Head of caudate nucleus (tissue), 42 donors: ENCODE measurements at regions not wholly inside any gene's neighbourhood (a gene's known extent, or its start where the extent isn't known, plus 50 kb on each side); places are given as distances from the start of the nearest gene placed in this dataset.
A peak's percentile ranks its signal among the peaks of the same experiment; 100 is the strongest.

Source experiments
- DNase-seq, 42 donors: peaks; one replicate each; pipeline versions ENCODE4 v3.0.0 to v3.0.0-alpha.2; 2020 to 2021; ENCODE audit warnings: mixed read lengths in 7 of 42
- intact Hi-C: fragments of 100-400 bp; cut with DNase I; formaldehyde crosslinking; loops from one replicate; pipeline ENCODE4 v1.15.0; 2022

DNA sequence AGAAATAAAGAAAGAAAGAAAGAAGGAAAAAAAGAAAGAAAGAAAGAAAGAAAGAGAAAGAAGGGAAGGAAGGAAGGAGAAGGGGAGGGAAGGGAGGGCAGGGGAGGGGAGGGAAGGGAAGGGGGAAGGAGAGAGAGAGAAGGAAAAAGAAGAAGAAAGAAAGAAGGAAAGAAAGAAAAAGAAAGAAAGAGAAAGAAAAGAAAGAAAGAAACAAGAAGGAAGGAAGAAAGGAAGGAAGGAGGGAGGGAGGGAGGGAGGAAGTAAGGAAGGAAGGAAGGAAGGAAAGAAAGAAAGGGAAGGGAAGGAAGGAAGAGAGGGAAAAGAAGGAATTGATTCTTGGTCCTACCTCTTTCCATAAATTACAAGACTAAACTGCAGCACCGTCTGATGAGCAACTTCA lies 186.1 kb downstream of the URB2 start:
- intact Hi-C loops: no loop called here
- DNase-seq: no peak

DNA sequence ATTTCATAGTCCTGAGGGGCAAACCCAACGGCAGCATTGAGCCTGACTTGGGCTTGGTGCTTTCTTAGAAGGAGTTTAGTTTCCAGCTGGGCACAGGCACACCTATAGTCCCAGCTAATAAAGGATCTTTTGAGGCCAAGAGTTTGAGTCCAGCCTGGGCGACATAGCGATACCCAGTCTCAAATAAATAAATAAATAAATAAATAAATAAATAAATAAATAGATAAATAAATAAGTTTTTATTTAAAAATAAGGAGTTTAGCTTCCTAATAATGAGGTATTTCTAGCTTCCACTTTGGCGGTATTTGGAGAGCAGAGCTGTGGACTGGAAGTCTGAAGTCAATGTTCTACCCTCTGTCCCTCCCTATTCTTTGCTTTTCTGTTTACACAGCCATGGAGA lies 186.6 kb downstream of the URB2 start:
- no peak for DNase-seq
- intact Hi-C loops: no loop called here

DNA sequence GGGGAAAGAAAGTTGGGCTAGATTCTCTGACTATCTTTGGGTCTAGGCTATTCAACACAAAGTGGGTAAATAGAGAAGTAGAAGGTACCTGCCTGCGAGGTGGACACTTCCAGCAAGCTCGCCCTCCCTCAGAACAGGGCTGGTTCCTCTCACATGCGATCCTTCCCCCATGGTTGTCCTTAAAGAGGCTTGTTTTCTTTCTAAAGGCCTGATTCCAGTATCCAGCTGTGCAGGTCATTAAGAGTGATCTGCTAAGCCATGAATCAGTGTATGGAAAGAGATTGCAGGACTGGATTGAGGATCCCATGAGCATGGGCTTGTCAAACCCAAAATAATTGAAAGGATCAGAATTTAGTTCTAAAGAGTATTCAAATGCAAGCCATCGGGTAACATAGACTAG lies 189.0 kb downstream of the URB2 start:
- DNase-seq: no peak
- intact Hi-C loops: no loop called here

DNA sequence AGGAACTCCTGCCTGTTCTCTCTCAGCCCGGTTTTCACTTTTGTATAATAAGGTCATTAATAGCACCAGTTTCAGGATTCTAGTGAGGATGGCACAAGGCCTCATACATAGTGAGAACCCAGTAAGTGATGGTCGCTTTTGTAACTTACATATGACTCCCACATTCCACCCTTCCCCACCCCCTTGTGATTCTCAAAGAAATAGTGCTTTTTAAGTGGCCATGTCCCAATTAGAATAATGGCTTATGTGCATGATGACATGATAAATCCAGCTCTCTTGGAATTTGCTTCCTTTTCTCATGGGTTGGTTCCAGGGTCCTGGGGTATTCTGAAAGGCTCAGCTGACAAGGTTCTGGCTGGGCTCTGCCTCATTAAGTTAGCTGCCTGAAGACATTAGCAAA lies 189.9 kb downstream of the URB2 start:
- intact Hi-C loops: no loop called here

DNA sequence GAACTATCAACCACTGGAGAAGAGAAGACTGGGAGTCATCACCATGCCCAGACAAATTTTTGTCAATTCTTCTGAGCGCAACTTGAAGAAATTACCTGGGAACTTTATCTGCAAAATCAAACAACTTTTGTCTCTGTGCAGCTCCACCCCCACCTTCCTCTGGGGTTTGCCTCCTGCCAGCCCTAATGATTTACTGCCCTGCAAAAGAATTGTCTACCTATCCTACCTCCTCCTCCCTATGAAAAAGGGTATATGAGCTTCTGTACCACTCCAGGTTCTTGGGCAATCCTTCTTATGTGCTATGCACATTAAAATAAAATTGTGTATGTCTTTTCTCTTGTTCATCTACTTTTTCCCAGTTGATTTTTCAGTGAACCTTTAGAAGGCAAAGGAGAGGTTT lies 191.9 kb downstream of the URB2 start:
- intact Hi-C loops: no loop called here
- DNase-seq: no peak

More for the DNA sequence above, 189.9 kb downstream of the URB2 start:
- no peak for DNase-seq

DNA sequence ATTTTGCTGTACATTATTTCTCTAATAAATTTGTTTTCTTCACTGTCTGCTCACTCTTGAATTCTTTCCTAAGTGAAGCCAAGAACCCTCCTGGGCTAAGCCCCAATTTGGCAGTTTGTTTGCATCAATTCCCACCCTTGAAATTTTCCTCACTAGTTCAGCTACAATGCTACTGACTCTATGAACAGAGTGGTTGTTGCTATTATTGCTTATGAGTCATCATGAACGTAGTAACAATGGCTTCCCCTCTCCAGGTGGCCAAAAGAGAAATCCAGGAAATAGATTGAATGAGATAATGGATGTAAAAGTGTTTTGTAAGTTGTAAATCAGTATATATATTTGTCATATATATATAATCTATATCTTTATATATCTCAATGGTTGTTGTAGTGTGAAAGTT lies 193.0 kb downstream of the URB2 start:
- intact Hi-C loops: no loop called here

DNA sequence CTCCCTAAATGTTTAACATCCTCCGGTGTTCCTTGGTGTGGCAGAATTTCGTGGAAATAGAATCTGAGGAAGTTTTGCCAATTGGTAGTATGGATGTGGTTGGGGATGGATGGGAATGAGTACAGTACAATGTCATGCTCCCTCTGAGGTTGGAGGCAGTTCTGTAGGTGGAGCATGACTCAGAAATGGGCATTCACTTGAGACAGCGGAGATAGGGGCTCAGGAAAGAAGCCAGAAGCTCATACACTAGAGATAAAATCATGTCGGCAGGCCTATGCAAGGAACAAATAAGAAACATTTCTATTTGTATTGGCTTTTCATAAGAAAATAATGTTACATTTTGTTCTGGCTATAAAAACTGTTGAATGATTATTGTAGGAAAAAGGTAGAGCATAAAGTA lies 196.0 kb downstream of the URB2 start:
- no peak for DNase-seq
- intact Hi-C loops: no loop called here

More for the DNA sequence above, 193.0 kb downstream of the URB2 start:
- DNase-seq: no peak

DNA sequence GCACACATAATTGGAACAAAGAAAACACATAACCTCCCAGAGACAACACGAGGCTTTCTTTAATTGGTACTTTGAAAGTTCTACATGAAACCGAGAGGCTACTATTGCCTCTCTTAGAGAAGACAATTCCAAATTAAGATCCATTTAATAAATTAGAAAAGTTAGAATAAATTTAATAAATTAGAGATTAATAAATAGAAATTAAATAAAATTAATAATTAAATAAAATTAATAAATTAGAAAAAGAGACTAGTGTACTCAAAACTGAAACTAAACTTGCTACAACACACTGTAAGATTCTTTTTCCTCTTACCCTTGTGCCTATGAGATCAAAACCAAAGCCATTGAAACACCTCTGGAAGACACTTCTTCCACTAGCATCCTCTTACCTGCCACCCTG lies 199.0 kb downstream of the URB2 start:
- DNase-seq: no peak
- intact Hi-C loops: no loop called here

DNA sequence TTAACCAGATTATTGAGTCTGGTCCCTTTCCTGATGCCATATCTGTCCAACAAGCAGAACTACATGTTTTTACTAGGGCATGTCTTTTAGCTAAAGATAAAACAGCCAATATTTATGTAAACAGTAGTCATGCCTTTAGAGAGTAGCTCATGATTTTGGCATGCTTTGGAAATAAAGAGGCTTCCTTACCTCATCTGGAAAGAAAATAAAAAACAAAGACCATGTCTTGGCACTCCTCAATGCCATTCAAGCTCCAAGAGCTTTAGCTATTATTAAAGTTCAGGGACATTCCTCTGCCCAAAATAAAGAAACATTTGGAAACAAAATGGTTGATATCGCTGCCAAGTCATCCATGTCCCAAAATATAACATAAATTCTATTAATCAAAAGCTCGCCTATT lies 202.4 kb downstream of the URB2 start:
- no peak for DNase-seq
- intact Hi-C loops: no loop called here

DNA sequence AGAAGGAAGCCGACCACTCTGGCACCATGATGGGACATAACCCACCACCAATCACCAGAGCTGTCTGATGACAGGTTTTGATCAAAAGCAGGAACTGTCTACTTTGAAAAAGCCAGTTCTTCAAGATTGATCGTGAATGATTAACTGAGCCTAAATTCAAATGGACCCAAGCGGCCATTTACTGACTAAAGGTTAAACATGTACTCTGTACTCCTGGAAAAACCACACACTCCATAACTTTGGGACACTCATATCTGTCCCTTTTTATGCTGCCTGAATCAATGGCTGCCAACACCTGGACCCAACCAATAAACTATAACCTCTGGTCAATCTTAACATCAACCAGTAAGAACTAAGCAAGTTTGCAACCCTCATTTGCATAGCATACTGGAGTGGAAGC lies 206.6 kb downstream of the URB2 start:
- no peak for DNase-seq
- intact Hi-C loops: no loop called here

DNA sequence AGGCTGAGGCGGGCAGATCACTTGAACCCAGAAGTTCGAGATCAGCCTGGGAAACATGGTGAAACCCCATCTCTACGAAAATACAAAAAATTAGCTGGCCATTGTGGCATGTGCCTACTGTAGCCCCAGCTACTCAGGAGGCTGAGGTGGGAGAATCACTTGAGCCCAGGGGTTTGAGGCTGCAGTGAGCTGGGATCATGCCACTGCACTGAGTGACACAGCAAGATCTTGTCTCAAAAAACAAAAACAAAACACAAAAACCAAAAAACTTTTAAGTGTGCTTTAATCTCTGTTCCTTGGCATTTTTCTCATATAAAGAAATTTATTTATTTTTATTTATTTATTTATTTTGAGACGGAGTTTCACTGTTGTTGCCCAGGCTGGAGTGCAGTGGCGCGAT lies 208.2 kb downstream of the URB2 start:
- DNase-seq: no peak
- intact Hi-C loops: no loop called here

DNA sequence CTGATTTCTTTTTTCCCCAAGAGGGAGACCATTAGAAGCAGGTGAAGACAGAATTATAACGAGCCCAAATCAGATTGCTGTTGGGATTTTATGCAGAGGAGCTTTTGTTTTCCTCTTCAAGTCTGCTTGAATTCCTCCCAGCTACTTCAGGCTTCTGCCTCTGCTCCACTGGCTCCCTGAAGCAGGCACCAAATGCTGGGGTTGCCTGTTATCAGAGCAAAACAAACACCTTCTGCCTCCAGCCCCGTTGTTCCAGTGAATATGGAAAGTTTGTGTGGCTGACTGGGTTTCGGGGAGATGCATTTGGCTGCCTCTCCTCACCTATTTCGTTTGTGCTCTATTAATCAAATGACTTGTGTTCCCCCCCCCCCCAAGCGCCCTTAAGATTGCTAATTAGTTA lies 209.2 kb downstream of the URB2 start:
- intact Hi-C loops: no loop called here
- no peak for DNase-seq

DNA sequence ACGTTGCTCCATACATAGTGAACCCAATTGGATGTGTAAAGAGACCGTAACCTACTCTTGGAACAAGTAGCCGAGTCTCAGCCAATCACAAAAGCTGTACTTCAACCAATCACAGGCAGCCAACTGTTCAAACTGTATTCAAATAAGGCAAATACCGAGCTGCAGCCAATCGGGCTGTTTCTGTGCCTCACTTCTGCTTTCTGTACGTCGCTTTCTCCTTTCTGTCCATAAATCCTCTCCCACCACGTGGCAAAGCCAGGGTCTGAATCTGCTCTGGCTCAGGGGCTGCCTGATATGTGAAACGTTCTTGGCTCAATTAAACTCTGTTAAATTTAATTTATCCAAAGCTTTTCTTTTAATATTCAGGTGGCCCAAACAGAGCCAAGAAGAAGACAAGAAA lies 210.3 kb downstream of the URB2 start:
- no peak for DNase-seq
- intact Hi-C loops: no loop called here

DNA sequence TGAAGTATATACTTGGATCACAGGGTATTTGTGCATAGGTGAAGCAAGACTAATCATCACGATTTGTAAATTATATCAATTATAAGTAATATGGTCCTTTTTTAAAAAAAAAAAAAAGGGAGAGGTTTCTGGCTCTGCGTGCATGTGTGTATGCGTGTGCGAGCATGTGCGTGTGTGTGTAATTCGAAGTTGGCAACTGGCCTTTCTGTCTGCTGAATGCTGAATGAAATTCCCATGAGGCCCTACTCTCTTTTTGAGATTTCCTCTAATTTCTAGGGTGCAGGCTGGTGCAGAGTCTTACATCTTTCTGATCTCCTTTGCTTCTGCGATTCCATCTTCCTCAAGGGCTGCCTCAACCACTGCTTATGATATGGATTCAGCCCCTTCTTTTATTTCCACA lies 212.2 kb downstream of the URB2 start:
- intact Hi-C loops: no loop called here

DNA sequence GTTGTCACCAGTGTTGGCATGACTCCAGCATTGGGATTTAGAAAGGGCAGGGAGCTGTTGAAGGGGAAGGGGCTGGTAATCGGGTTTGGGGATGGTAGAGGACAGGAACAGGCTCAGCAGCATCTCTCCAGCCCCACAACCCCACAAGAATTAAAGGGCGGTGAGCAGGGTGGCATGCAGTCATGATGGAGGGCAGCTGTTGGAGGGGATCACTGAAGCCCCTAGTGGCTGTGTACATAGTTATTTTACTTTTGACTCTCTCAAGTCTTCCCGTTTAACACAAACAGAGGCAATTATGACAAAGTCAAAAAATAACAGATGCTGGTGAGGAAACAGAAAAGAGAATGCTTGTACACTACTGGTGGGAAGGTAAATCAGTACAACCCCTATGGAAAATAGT lies 213.8 kb downstream of the URB2 start:
- DNase-seq: no peak
- intact Hi-C loops: no loop called here

More for the DNA sequence above, 212.2 kb downstream of the URB2 start:
- DNase-seq: no peak

DNA sequence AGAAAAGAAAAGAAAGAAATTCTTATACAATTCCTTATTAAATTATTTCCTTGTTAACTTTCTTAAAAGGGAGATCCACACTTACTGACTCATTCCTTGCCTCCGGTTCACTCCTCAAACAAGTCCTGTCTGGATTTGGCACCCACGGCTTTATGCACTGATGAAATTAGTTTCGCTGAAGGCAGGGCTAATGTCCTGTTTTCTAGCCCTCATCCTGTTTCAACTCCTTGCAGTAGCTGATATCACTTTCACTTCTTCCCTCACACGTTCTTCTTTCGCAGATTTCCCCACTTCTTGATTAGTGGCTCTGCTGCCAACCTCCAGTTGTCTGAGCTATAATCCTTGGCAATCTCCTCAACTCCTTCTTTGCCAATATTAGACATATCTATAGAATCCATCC lies 215.2 kb downstream of the URB2 start:
- intact Hi-C loops: no loop called here
- no peak for DNase-seq

DNA sequence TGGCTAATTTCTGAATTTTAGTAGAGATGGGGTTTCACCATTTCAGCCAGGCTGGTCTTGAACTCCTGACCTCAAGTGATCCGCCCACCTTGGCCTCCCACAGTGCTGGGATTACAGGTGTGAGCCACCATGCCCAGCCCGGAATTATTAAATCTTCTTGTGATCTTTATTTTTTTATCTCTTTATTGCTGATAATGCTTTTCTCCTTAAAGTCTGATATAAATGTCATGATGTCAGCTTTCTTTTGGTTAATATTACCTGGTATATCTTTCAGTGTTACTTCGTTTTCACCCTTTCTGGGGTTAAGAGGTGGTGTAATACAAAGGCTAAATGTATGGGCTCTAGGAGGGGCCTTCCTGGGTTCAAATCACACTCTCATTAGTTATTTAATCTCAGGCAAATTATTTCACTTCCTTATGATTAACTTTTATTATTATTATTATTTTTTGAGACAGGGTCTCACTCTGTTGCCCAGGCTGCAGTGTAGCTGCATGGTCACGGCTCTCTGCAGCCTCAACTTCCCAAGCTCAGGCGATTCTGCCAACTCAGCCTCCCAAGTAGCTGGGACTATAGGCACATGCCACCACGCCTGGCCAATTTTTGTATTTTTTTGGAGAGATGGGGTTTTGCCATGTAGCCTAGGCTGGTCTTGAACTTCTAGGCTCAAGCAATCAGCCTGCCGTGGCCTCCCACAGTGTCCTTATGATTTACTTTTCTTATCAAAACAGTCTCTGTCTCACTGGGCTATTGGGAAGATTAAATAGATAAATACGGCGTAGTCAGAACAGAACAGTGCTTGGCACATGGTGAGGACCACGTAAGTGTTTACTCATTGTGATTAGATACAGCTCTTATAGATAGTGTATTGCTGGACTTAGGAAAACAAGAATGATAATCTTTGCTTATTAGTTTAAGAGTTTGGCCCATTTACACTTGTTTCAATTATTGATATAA lies 216.5 kb downstream of the URB2 start:
- intact Hi-C loops: no loop called here
- DNase-seq: no peak

DNA sequence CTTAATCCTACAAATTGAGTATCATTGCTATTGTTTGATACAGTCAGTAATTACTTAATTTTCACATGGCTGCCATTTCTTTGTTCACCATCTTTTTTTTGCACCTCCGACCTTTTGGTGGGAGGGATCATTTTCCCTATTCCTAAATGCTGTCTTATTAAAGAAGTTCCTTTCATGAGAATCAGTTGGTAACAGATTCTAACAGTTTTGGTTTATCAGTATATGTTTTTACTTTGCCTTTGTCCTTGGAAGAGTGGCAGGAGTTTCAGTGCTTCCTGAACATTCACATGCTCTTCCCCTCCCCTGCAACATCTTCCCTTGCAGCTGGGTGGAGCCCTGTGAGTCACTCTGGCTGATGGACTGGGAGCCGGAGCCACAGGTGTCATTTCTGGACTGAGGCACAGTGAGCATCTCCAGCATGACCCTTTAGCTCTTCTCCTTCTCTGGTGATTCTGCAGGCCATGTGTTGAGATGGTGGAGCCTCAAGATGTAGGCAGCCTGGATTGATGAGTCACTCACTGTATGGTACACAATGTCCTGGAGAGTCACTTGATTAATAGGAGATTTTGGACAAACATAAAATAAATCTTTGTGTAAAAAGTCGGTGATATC lies 217.7 kb downstream of the URB2 start:
- intact Hi-C loops: no loop called here
- DNase-seq: peak in 35 of 42 donors; percentile 17 to 74 (median 46)

DNA sequence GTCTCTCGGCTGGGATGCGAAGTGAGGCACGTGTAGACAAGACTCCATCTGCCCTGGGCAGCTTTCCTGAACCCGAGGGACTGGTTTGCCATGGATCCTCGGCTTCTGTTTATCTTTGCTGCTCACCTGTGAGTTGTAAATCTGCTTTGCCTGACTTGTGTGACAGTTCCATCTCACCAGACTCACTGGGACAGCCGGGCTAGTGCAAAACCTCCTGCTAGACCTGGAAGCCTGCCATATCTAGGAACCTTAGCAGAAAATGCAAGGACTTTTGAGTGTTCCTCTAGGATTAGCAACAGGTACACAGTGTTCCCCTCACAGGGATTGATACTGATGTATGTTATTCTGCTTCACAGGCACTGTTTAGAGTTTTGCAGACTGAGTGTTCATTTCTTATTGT lies 218.6 kb downstream of the URB2 start:
- DNase-seq: no peak
- intact Hi-C loops: no loop called here

DNA sequence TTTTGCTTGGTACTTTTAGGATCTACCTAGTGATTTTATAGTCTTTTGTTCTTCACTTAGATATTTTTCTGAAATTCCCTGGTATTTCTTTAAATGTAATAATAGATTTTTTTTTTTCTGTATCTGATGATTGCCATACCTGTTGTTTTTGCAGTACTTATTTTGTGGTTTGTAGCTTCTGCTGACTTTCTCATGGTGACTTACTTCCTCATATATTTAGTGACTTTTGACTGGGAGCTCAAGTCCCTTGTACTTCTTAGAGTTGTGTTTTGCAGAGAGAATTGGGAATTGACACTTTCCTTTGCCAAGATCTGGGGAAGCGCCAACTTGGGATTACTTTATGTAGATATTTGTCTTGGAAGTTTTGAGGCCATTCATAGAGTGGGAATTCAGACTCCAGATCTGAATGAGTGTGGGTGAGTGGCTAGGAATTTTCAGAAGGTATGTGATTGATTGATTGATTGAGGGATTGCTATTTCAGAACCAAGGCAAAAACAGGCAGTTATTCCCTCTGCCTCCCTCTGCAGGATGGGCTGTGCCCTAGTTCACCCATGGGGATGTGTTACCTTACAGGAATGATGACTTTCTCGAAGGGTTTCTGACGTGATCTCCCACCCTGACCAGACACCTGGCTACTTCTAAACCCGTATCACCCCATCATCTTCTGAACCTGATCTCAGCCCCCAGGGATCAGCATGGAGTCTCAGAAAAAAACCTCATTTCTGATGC lies 219.5 kb downstream of the URB2 start:
- intact Hi-C loops: no loop called here

More for the DNA sequence above, 219.5 kb downstream of the URB2 start:
- no peak for DNase-seq
